IPS DF 6.9 (cell line): ENCODE measurements at regions not wholly inside any gene's neighbourhood (a gene's known extent, or its start where the extent isn't known, plus 50 kb on each side); places are given as distances from the start of the nearest gene placed in this dataset.

ENCODE experiments used
- DNase-seq: peaks from one replicate; pipeline ENCODE4 v3.0.0-alpha.2; 2013; ENCODE audit warnings: low read depth, low spot score
- H3K27ac ChIP-seq: one replicate; pipeline ENCODE4 v1.5.1; 2013; ENCODE audit warnings: low read length, control low read depth
- H3K27me3 ChIP-seq: 2 replicates; pipeline ENCODE4 v1.6.1; 2013; ENCODE audit warnings: mild to moderate bottlenecking, low read length; ENCODE audit not compliant: control insufficient read depth, insufficient read depth
- H3K36me3 ChIP-seq: 2 replicates; pipeline ENCODE4 v1.6.1; 2013; ENCODE audit warnings: low read length; ENCODE audit not compliant: control insufficient read depth, insufficient read depth
- H3K4me1 ChIP-seq: 2 replicates; pipeline ENCODE4 v1.6.1; 2013; ENCODE audit warnings: low read length; ENCODE audit not compliant: control insufficient read depth, insufficient read depth
- H3K4me3 ChIP-seq: 2 replicates; pipeline ENCODE4 v1.5.1; 2013; ENCODE audit warnings: mild to moderate bottlenecking, low read length
- H3K9me3 ChIP-seq: 2 replicates; pipeline ENCODE4 v1.6.1; 2013; ENCODE audit warnings: low read length, inconsistent platforms; ENCODE audit not compliant: control insufficient read depth, insufficient read depth
- WGBS: extraction: QIAGEN DNeasy Blood & Tissue Kit; methylation state at CpG from one replicate; pipeline ENCODE4 v1.1.7; 2013; ENCODE audit warnings: mixed read lengths, missing lambda C conversion rate; ENCODE audit not compliant: insufficient read length, insufficient coverage; 5-methylcytosine and 5-hydroxymethylcytosine counted together

DNA sequence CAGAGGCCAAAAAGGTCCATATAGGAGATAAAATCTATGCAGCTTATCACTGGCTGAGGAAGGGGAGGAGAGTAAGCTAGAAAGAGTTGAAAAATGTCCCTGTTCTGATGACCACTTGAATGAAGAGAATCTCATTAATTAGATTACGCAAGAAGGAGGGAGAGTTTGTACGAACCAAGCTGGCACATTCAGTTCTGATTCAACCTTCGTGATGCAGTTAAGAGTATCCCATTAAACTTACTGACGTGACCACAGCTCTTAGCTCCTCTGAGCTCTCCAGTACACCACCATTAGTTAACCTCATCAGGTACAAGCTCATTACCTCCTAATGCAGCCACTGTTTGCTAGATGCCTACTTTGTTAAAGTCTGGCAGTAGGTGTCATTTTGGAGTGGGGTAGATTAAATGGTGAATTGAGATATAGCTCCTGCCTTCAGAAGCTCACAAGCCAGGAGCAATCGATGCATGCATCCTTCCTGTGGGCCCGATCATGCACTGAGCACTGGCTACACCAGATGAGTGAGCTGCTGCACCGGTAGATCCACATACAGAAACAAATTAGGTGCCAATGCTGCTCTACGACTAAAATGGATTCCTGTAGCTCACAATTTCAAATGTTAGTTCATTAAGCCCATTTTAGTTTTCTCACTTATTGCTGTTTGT lies 458.3 kb downstream of the COG6 start:
- no CpG with 5 or more reads among the region's 8 CpGs for WGBS
- peaks cover 2% of the 10 kb centered on the region; the same call in 1 of the 2 replicates for H3K4me1 ChIP-seq
- no peak for DNase-seq
- H3K27ac ChIP-seq: no peak overlapping the region
- H3K27me3 ChIP-seq: no peaks in the 10 kb centered on the region
- H3K9me3 ChIP-seq: no peaks in the 10 kb centered on the region
- H3K4me3 ChIP-seq: no peak overlapping the region
- no peaks in the 10 kb centered on the region for H3K36me3 ChIP-seq

DNA sequence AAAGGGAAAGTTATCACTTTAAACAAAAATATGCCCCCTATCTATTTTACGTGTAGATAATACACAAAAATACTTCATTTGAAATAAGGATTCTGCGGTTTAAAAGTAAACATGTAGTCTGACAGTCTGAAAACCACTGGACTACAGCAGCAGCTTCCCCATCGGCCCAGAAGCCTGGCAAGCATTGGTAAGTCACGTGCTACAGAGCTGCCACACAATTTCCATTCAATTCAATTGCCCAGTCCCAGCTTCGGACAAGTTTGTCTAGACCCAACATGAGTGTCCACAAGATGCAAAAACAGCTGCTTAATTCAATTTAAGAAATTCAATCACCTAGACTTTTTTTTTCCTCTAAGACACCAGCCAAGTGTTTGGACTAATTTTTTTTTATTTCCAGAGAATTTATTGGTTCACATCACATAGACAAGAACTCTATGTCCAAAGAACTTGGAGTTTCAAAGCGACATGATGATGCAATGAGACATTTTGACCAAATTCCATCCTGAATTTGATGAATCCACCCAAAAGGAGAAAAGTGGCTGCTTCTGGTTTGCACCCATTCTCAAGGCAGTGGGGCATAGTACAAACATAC lies 458.9 kb downstream of the COG6 start:
- H3K4me3 ChIP-seq: no peak overlapping the region
- no CpG with 5 or more reads among the region's 6 CpGs for WGBS
- no peak for DNase-seq
- peaks cover 2% of the 10 kb centered on the region; the same call in 1 of the 2 replicates for H3K4me1 ChIP-seq
- H3K36me3 ChIP-seq: no peaks in the 10 kb centered on the region
- no peak overlapping the region for H3K27ac ChIP-seq
- H3K27me3 ChIP-seq: no peaks in the 10 kb centered on the region
- H3K9me3 ChIP-seq: no peaks in the 10 kb centered on the region

DNA sequence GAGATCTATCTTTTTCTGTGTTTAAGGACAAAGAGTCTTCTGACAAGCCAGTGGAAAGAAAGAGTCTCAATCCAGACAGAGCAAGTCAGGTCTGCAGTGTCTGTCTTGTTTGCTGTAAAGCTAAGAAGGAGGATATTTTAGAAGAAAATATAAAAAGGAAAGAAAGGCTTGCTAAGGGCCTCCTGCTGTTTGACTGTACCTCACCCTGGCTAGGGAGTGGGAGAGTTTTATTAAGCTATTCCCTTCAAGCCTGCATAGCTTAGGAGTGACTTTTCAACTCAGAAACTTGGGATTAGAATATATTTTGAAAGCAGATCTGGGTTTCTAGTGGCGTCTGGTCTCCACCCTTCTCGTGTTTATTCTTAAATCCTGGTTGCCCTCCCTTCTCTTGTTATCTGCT lies 460.0 kb downstream of the COG6 start:
- no CpG with 5 or more reads among the region's 2 CpGs for WGBS
- H3K4me1 ChIP-seq: peaks cover 2% of the 10 kb centered on the region; the same call in 1 of the 2 replicates
- no peak for DNase-seq
- no peaks in the 10 kb centered on the region for H3K9me3 ChIP-seq
- no peaks in the 10 kb centered on the region for H3K27me3 ChIP-seq
- H3K36me3 ChIP-seq: no peaks in the 10 kb centered on the region
- no peak overlapping the region for H3K27ac ChIP-seq
- H3K4me3 ChIP-seq: no peak overlapping the region

DNA sequence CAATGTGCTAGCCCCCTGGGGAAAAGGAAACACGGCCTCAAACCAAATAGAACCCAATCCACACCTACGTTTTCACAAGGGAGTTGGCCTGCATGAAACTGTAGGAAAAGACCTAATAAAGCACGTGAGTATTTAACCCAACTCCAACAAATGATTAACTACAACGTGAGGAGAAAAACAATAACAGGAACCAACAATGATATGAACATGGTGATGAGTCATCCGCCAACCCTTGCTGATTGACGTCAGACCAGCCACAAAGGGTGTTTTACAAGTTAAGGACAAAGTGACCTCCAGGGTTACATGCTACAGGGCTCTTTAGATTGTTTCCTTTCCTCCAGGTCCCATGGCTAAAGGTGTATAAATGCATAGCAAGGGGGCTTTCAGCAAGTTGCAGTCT lies 460.5 kb downstream of the COG6 start:
- H3K9me3 ChIP-seq: no peaks in the 10 kb centered on the region
- DNase-seq: no peak
- no peaks in the 10 kb centered on the region for H3K36me3 ChIP-seq
- no CpG with 5 or more reads among the region's 6 CpGs for WGBS
- no peaks in the 10 kb centered on the region for H3K27me3 ChIP-seq
- no peak overlapping the region for H3K27ac ChIP-seq
- H3K4me1 ChIP-seq: peaks cover 2% of the 10 kb centered on the region; the same call in 1 of the 2 replicates
- no peak overlapping the region for H3K4me3 ChIP-seq

DNA sequence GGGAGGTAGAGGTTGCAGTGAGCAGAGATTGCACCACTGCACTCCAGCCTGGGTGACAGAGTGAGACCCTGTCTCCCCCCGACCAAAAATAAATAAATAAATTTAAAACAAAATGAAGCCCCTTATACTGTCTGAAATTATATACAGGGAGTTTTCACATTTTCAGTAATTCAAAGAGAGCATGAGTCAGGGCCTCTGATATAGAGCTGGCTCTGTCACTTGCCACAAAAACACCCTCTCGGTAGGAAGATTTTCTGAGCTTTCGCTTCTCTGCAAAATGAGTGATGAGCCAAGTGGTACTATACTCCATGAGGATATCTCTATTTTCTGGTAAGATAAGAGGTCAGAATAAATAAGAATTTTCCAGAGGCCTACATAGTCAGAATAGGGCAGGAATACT lies 462.9 kb downstream of the COG6 start:
- Histone ChIP-seq H3K4me3 (no peak overlapping the region), H3K36me3 (no peaks in the 10 kb centered on the region), H3K9me3 (no peaks in the 10 kb centered on the region), H3K27ac (no peak overlapping the region), H3K27me3 (no peaks in the 10 kb centered on the region), H3K4me1 (peaks cover 2% of the 10 kb centered on the region; the same call in 1 of the 2 replicates)
- WGBS: no CpG with 5 or more reads among the region's 3 CpGs
- no peak for DNase-seq

DNA sequence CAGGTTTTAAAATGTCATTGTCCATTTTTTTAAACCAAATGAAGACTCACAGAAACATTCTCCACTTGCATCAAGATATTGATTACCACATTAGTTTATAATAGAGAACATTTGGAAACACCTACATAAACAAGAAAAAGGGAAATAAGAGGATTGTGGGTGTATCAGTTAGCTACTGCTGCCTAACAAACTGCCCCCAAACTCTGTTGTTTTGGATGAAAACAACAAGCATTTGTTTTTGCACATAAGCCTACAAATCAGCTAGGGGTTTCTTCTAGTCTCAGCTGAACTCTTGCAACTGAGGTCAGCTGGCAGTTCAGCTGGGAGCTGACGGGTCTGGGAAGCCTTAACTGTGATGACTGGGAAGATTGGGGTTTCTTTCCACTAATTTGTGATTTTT lies 464.4 kb downstream of the COG6 start:
- H3K36me3 ChIP-seq: no peaks in the 10 kb centered on the region
- no peak overlapping the region for H3K27ac ChIP-seq
- H3K4me3 ChIP-seq: no peak overlapping the region
- H3K4me1 ChIP-seq: peaks cover 2% of the 10 kb centered on the region; the same call in 1 of the 2 replicates
- no peaks in the 10 kb centered on the region for H3K27me3 ChIP-seq
- WGBS: no CpG with 5 or more reads among the region's 1 CpG
- no peak for DNase-seq
- no peaks in the 10 kb centered on the region for H3K9me3 ChIP-seq

DNA sequence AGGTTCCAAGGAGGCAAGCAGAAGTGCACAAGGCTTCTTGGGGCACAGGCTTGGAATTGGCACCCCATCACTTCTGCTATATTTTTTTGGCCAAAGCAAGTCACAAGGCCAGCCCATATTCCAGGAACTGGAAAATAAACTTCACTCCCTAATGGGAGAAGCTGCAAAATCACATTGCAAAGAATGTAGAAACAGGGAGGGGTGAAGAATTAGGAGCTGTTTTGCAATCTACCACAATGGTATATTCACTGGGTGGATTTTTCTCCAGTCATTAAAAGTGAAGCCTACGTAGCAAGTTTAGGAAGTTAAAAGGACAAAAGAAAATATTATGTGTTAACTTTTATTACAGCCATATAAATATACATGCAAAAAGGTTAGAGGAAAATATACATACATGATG lies 464.8 kb downstream of the COG6 start:
- no CpG with 5 or more reads among the region's 1 CpG for WGBS
- Histone ChIP-seq H3K4me3 (no peak overlapping the region), H3K9me3 (no peaks in the 10 kb centered on the region), H3K36me3 (no peaks in the 10 kb centered on the region), H3K27ac (no peak overlapping the region), H3K4me1 (peaks cover 2% of the 10 kb centered on the region; the same call in 1 of the 2 replicates), H3K27me3 (no peaks in the 10 kb centered on the region)
- DNase-seq: no peak

DNA sequence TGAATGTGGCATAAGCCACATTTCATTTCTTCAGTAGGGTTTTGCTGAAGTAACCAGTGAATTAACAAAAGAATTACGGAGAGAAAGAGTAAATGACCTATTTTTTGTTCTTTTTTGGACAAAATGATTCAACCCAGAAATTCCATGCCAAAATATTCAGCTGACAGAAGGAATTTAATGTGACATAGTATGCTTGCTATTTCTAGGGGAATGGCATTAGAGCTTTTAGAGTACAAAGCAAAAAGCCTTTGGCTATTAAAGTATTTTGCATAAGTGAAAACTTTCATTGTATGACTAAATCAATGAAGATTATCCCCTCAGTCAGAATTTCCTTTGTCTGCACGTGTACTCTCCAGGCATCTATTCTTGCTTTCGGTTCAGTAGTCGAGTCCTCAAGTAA lies 465.3 kb downstream of the COG6 start:
- no peaks in the 10 kb centered on the region for H3K9me3 ChIP-seq
- H3K4me3 ChIP-seq: no peak overlapping the region
- DNase-seq: no peak
- H3K4me1 ChIP-seq: peaks cover 2% of the 10 kb centered on the region; the same call in 1 of the 2 replicates
- WGBS: no CpG with 5 or more reads among the region's 4 CpGs
- H3K27me3 ChIP-seq: no peaks in the 10 kb centered on the region
- no peak overlapping the region for H3K27ac ChIP-seq
- H3K36me3 ChIP-seq: no peaks in the 10 kb centered on the region

DNA sequence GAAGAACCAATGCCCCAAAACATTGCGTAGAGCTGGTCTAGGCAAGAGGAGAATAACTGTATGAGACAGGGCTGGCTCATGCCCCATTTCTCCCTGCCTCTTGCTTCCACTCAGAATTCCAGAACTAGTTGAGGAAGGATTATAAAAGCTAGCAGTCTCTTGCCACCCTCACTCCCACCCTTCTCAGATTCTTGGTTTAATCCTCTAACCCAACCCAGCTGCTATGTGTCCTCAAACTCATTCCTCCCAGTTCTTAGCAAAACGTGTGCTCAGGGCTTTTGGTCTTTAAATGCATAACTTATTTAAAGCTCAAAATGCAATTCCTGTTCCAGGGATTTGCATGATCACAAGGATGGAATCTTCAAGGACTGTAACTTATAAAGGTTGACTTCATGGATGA lies 466.3 kb downstream of the COG6 start:
- Histone ChIP-seq H3K36me3 (no peaks in the 10 kb centered on the region), H3K27me3 (no peaks in the 10 kb centered on the region), H3K9me3 (no peaks in the 10 kb centered on the region), H3K27ac (no peak overlapping the region), H3K4me1 (no peaks in the 10 kb centered on the region; the same call in 1 of the 2 replicates), H3K4me3 (no peak overlapping the region)
- no peak for DNase-seq
- no CpG with 5 or more reads among the region's 2 CpGs for WGBS

DNA sequence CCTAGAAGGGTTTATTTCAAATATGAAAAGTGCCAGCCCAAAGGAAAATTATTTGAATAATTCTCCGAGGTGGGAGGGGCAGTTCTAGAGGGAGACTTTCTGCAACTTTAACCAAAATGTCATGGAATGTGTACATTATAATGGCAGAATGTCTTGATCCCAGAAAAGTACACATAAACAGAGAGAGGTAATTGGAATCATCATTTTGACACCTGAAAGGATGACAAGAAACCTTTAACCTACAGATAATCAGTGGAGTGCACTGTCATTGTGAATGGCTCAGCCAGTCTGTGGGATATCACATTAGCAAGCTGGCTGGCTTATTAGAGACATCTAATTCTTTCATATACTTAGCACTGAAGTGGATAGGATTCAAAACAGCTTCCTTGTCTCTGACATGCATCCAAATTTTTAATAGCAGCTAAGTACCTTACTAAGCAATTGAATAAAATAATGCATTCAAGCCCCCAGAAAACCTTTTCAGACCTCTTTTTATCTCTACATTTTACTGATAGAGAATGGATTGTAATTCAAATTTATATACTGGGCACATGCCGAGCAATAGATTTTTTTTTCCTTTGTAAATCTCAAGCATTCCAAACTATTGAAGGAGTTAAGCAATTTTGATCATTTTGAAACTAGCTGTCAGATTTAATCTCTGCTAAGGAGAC lies 468.6 kb downstream of the COG6 start:
- no peak for DNase-seq
- Histone ChIP-seq H3K36me3 (no peaks in the 10 kb centered on the region), H3K9me3 (no peaks in the 10 kb centered on the region), H3K4me3 (no peak overlapping the region), H3K27me3 (no peaks in the 10 kb centered on the region), H3K4me1 (no peaks in the 10 kb centered on the region; the same call in 1 of the 2 replicates), H3K27ac (no peak overlapping the region)
- no CpG with 5 or more reads among the region's 2 CpGs for WGBS
